Keratinocyte (primary cell): ENCODE measurements at regions not wholly inside any gene's neighbourhood (a gene's known extent, or its start where the extent isn't known, plus 50 kb on each side); places are given as distances from the start of the nearest gene placed in this dataset.

ENCODE experiments used
- CTCF ChIP-seq, 3 experiments: IDR thresholded peaks in 1 of 3; conservative IDR thresholded peaks in 1 of 3; optimal IDR thresholded peaks in 1 of 3; 2 replicates in 2 of 3; 3 replicates in 1 of 3; pipeline versions ENCODE3 to v1.5.1; 2011; ENCODE audit warnings: low read length in 3 of 3, mild to moderate bottlenecking in 3 of 3, moderate library complexity in 2 of 3, control low read depth in 1 of 3, inconsistent platforms in 1 of 3; ENCODE audit not compliant: insufficient read depth in 2 of 3; ENCODE audit errors: extremely low read depth in 1 of 3
- EZH2 ChIP-seq: IDR thresholded peaks from one replicate; pipeline ENCODE4 v1.6.1; 2012; ENCODE audit warnings: inconsistent platforms, mild to moderate bottlenecking, low read length, moderate library complexity

GRCh38 chr10:108655057-108655456 lies 1268.3 kb downstream of the XPNPEP1 start:
- no peak for TF ChIP-seq CTCF (optimal IDR thresholded peaks at IDR 0.05 in 1 of 3, IDR thresholded peaks at IDR 0.05 in 1 of 3, conservative IDR thresholded peaks at IDR 0.05 in 1 of 3; ENCODE audit: extremely low read depth in 1 of 3, insufficient read depth in 2 of 3, low read length in 3 of 3)
- no peak for TF ChIP-seq EZH2
